ENCODE measurements at regions not wholly inside any gene's neighbourhood (a gene's known extent, or its start where the extent isn't known, plus 50 kb on each side); places are given as distances from the start of the nearest gene placed in this dataset.

DNA sequence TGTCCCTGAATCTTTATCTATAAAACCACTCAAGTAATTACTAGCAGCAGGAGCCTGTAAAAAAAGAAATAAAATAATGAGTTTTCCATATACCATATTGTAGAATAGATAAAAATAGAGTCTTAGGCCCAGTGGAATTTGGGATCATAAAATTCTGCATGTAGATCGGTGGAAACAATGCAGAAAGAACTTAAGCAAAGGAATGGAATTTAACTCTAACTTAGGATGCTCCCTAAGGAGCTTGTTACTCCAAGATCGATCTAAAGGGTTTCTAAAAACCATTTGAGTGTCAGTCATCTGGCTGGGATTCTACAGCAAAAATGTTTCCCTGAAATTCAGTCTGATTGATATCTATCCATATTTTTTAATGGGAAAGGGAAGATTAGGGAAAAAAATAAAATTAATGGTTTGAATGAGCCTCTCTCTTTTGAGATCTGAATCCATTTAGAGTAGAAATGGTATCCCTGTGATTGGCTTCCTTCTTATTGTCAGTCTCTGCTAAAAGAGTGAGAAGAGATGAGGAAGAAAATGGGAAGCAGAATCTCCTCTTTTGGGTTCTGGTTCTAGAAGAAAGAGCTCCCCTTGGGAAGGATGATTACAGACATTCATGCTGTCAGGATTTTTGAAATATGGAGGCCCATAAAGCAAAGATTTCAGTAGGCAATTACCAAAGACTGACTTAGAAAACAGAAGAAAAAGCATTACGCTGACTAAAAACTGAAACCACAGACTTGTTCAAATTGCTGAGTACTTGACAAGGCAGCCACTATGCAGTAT lies 564.3 kb upstream of the MARCKS start:
- DNase-seq (ENCODE audit: low spot score) = peak; percentile 7

DNA sequence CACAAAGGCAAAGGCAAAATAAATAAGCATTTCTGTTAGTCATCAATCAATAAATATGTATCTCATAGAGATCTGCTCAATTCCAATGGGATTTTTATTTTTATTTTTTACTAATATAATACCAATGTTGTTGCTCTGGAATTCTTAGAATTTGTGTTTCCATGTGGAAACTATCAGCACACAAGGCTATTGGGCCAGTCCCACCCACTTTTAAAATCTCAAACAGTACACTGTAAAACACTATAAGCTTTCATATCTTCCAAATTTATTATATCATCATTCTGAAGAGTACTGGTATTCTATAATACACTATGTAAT lies 563.8 kb upstream of the MARCKS start:
- no peak for DNase-seq (ENCODE audit: low spot score)

DNA sequence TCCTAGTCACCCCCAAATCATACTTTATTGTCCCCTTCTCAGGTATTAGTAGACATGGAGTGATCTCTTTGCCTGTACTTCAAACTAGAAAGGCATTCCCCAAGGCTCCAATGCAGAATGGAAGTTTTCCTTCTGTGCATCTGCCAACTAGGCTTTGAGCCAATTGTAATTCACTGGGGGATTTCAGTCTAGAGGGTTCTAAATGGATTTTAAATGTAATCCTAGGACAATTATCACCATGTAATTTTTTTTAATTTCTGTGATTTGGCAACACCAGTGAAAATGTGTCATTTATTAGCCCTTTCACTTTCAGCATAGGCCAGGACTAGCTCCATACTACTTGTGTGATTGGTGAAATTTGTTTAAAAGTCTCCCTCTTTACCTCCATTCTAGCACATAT lies 557.6 kb upstream of the MARCKS start:
- DNase-seq (ENCODE audit: low spot score) = no peak

DNA sequence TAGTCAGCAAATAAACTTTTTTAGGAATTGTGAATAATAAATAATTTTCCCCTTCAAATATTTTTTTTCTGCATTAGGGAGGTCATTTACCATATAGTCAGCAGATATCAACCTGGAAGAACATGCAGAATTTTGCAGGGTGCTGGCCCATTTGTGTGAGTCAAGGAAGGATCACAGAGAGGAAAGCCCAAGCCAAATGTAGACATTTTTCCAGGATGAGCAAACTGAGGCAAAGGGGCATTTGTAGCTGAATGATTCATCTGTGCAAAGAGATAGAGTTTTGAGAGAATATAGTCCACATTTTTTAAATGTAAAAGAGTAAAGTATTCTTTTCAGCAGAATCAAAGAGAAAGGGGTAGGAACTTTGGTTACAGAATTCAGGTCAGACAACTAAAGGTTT lies 555.5 kb upstream of the MARCKS start:
- DNase-seq (ENCODE audit: low spot score) = no peak

DNA sequence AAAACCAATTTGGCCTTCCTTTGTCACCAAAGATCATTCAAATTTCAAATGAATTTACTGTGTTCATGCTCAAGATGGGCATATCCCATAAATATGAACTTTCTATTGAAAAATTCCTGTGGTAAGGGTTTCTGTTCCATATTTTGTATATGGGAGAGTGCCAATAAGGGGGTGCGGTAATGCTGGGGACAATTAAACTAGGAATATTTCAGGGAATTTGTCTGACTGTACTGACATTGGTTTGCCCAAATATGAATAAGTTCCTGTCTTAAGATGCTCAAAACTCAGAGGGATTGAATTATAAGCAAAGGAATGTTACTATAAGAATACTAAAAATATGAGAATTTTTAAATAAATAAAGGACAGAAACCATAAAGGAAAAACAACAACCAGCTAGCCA lies 553.0 kb upstream of the MARCKS start:
- no peak for DNase-seq (ENCODE audit: low spot score)

- peak; percentile 40 for DNase-seq (ENCODE audit: low spot score)
Measured at GRCh38 chr6:113306552-113307145, 550.5 kb upstream of the MARCKS start.

DNA sequence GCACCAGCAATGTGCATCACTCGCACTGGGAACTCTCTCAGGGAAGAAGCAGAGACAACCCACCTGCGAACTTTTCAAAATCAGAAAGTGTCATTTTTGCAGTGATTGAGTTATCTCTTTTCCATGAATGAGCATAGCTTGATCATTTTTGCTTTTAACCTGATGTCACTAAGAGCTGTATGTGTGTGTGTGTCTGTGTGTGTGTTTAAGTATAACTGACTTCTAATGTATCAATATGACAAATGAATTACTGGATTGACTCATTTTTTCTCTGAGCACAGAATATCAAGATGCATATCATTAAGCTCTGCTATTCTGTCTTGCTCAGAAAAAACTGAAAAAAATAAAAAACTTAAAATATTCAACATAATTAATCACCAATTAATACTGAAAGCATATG lies 548.9 kb upstream of the MARCKS start:
- DNase-seq (ENCODE audit: low spot score) = no peak

- DNase-seq (ENCODE audit: low spot score) = no peak
Measured at GRCh38 chr6:113313841-113314240, 543.3 kb upstream of the MARCKS start.

DNA sequence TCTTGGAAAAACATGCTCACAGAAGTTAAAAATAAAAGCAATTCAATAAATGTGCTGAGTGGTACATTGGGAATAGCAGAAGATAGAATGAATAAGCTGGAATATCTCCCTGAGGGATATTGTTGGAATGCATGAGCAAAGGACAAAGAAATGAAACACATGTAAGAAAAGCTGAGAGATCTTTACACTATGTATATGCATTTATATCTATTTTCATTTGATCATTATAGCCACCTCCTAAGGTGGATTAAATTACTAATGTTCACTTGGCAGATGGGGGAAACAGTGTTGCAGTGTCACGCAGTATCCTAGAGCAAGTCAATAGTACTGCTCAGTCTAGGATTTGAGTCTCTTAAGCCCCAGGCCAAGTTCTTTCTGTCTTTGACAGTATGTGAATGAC lies 542.0 kb upstream of the MARCKS start:
- DNase-seq (ENCODE audit: low spot score) = no peak

DNA sequence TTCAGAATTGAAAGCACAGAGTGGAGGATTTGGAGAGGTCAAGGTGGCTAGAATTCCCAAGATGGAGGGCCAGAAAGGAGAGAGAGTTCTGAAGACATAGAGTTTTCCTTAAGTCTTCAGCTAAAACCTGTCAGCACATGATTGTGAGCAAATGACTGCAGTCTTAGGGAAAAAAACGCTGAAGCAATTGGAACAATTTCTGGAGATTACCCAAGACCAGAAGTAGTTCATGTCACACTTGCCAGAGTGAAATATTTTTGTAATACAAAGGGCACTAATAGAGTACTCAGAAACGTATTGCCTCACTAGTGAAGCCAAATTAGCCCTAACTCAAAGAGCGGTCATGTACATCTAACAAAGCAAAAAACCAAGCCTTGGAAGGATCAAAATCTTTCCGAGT lies 541.3 kb upstream of the MARCKS start:
- DNase-seq (ENCODE audit: low spot score) = no peak

- DNase-seq (ENCODE audit: low spot score) = no peak
Measured at GRCh38 chr6:113317442-113317841, 539.7 kb upstream of the MARCKS start.

DNA sequence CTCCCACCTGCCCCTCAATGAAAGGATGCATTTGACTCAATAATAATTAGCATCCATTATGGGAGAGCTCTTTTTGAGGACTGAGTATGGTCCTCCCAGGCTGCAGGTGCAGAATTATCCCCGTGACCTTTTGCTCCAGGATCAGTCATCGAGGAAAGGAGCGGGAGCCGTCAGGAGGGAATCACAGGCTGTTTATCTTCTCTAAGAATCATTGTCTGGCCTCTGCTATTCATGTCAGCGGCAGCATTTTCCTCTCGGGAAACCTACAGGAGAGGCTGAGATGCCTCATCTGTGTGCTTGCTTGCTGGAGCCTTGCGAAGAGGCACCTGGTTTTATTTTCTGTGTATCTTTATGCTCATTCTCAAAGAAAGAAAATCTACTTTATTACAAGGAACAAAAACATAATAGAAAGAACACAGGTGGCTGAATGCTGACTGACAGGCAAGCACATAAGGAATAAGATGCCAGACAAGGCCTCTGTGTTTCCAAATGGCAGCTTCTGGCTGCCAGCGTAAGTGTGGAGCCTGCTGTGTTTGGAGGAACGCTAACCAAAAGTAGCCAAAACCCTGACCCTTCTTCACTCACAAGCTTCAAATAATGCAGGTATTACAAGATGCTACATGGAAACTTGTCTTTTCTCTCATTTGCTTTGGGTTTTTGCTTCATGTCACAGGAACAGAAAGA lies 539.1 kb upstream of the MARCKS start:
- DNase-seq (ENCODE audit: low spot score) = peak; percentile 64

- DNase-seq (ENCODE audit: low spot score) = no peak
Measured at GRCh38 chr6:113318575-113318917, 538.6 kb upstream of the MARCKS start.

- no peak for DNase-seq (ENCODE audit: low spot score)
Measured at GRCh38 chr6:113320653-113321052, 536.5 kb upstream of the MARCKS start.

- no peak for DNase-seq (ENCODE audit: low spot score)
Measured at GRCh38 chr6:113326781-113327180, 530.4 kb upstream of the MARCKS start.

DNA sequence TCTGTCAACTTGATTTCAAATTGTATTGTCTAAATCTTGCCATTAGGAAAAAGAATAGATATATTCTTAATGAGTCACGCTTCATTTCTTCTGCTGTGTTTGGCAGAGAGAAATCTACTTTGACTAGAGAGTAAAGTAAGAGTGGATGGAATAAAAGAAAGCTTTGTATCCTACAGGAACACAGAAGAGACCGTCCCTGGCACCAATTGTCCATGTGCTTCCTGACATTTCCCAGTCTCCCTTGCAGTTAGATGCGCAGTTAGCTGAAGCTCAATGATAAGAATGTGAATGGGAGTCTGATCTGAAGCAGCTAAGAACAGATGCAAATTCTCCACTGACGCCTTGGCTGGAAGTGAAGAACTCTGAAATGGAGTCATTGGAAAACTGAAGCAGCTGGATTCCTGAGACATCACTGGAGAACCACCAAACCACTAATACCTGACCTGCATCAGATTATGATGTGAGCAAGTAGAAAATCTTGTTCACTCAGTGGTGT lies 528.2 kb upstream of the MARCKS start:
- DNase-seq (ENCODE audit: low spot score) = peak; percentile 87

DNA sequence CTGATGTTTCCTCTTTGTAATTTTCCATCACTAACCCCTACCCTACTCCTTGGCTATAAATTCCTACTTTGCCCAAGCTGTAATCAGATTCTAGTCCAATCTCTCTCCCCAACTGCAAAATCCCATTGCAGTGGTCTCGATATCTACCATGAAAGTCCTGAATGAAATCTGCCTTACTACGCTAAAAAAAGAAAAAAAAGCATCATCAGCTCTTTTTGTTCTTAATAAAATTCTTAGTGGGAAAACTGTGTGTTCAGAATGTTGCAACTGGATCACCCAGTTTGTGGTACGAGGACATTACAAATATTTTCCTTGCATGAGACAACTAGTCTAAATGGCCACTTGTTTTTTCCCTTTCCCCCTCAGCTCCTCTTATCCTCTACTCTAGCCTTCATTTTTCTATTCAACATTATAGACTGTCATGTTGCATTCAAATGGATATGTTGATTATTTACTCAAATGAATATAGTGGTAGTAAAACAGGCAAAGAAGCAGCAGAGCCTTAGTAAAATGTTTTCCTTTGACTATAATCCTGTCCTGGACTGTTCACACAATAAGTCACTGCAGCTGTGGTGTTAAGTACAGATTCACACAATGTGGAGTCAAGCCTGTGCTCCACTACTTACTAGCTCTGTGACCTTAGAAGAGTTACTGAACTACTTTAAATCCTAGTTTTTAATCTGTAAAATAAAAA lies 527.1 kb upstream of the MARCKS start:
- no peak for DNase-seq (ENCODE audit: low spot score)

GRCh38 chr6:113330636-113330946 lies 526.6 kb upstream of the MARCKS start:
- DNase-seq (ENCODE audit: low spot score) = no peak

DNA sequence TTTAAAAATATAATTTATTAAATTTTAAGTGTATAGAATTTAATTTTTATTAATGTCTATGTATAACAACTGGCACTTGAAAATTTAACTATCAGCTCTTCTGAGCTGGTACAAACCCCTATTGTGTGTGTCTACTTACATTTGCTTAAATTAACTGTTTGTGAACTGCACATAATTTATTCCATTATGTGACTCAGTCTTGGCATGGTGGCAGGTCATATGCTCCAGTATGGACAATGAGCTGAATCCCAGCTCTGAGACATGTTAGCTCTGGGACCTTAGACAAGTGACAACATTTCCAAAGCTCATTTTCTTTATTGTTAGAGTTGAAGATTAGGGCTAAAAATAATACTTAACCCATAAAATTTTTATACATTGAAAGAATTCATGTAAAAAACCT lies 526.1 kb upstream of the MARCKS start:
- DNase-seq (ENCODE audit: low spot score) = peak; percentile 35

DNA sequence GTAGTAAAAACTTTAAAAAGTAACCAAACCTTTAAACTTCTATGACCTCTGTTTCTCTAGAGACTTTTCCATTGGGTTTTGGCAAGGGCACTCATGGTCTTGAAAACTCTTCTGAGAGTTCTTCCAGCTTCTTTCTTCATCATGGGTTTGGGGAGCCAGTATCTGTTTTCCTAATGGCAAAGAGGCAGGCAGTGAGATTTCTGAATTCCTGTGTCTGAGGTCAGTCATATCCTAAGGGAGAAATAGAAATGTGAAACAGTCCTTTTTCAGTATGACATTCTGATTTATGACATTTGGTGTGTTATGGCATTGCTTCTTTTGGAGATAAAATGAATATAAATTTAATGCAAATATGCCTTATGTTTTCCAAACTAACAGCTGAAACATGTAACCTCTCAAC lies 518.5 kb upstream of the MARCKS start:
- DNase-seq (ENCODE audit: low spot score) = no peak

DNA sequence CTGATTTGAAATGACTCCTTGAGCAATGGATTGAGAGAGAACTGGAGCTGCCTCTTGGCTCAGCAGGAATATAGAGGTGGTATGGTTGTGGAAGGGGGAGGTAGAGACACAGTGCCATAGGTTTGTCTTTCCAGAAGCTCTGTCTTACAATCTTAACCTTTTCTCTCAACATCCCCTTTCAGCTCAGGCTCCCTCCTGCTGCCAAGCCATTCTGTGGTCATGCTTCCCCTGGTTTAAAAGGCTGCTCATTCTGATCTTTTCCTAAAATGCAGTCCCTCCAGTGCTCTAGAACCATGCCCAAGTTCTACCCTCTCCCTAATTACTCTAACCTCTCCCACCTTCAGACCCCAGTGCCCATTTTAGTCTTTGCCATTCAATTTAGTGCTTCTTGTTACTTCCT lies 517.9 kb upstream of the MARCKS start:
- no peak for DNase-seq (ENCODE audit: low spot score)

DNA sequence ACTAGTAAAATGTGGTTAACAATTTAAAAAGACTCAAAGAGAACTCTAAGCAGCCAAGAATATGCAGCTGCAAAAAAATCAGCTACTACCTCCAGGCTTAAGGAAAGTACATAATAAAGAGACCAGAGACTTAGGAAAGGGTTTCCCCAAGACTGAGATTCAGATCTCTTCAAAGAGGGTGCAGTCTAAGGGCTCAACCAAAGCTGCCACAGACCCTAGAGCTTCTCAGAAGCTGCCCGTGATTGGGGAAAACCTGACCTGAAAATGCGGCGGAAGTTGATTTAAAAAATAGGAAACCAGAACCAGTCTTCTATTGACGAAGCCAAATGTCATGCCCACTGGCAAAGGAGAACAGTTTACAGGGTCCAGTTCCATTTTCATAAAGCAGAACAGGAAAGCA lies 516.8 kb upstream of the MARCKS start:
- DNase-seq (ENCODE audit: low spot score) = no peak

- no peak for DNase-seq (ENCODE audit: low spot score)
Measured at GRCh38 chr6:113343940-113344339, 513.2 kb upstream of the MARCKS start.

All from pons (tissue), 1 donor.